ENCODE measurements at regions not wholly inside any gene's neighbourhood (a gene's known extent, or its start where the extent isn't known, plus 50 kb on each side); places are given as distances from the start of the nearest gene placed in this dataset.

DNA sequence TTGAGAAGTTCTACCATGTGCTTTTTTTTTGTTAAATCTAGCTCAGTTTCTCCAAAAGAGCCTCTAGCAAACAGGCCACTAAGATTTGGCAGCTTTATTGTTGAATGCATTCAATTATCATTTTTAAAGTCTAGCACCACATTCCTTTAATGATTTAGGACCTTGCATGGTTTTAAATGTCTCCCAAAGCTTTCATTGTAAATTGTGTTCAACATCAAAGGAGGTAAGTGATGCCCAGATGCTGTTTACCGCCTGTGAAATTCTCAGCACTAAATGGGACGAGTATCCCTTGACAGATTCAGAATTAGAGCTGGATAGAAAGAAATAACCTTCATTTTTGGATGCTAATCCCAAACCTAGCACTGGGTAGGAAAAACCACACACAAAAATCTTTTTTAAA is 112.1 kb upstream of the FAM204A start:
- no peak for DNase-seq
- 37 to 63% (median 49%) methylated on average over 2 of the region's 2 CpGs for WGBS, 4 donors
- Histone ChIP-seq H3K27me3 (peaks cover 5% of the 10 kb centered on the region), H3K4me3 (no peak overlapping the region), H3K27ac (no peak overlapping the region), H3K4me1 (replicated peaks in 1 of 2) (peaks cover 0 to 1% of the 10 kb centered on the region in 2 donors), H3K9me3 (replicated peaks in 1 of 3) (no peaks in the 10 kb centered on the region), H3K36me3 (replicated peaks in 1 of 2) (no peaks in the 10 kb centered on the region)
- intact Hi-C loops (cut with DNase I), result loop anchor here in 1 of 2 donors (10.0 kb wide), 1 partner anchor 959 kb away; no protein-coding TSS in a partner anchor
- no peak for TF ChIP-seq POLR2A (IDR thresholded peaks at IDR 0.05)
- TF ChIP-seq, protein P1, sequence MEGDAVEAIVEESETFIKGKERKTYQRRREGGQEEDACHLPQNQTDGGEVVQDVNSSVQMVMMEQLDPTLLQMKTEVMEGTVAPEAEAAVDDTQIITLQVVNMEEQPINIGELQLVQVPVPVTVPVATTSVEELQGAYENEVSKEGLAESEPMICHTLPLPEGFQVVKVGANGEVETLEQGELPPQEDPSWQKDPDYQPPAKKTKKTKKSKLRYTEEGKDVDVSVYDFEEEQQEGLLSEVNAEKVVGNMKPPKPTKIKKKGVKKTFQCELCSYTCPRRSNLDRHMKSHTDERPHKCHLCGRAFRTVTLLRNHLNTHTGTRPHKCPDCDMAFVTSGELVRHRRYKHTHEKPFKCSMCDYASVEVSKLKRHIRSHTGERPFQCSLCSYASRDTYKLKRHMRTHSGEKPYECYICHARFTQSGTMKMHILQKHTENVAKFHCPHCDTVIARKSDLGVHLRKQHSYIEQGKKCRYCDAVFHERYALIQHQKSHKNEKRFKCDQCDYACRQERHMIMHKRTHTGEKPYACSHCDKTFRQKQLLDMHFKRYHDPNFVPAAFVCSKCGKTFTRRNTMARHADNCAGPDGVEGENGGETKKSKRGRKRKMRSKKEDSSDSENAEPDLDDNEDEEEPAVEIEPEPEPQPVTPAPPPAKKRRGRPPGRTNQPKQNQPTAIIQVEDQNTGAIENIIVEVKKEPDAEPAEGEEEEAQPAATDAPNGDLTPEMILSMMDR (IDR thresholded peaks at IDR 0.05), result no peak

- no peak overlapping the region for H3K4me3 ChIP-seq
- DNase-seq, result no peak
- H3K36me3 ChIP-seq (replicated peaks in 1 of 2), result no peaks in the 10 kb centered on the region
- intact Hi-C loops (cut with DNase I), result loop anchor here in 1 of 2 donors (10.0 kb wide), 1 partner anchor 957 kb away; no protein-coding TSS in a partner anchor
- H3K27ac ChIP-seq, result no peak overlapping the region
- H3K4me1 ChIP-seq (replicated peaks in 1 of 2), result no peaks in the 10 kb centered on the region
- no peak for TF ChIP-seq POLR2A (IDR thresholded peaks at IDR 0.05)
- TF ChIP-seq, protein P1 (IDR thresholded peaks at IDR 0.05), result no peak
- H3K27me3 ChIP-seq, result peaks cover 6% of the 10 kb centered on the region
- H3K9me3 ChIP-seq (replicated peaks in 1 of 3), result no peaks in the 10 kb centered on the region
Measured at GRCh38 chr10:118452098-118452497, 110.0 kb upstream of the FAM204A start.

GRCh38 chr10:118449521-118449920 is 107.4 kb upstream of the FAM204A start:
- no peaks in the 10 kb centered on the region for H3K4me1 ChIP-seq (replicated peaks in 1 of 2)
- intact Hi-C loops (cut with DNase I), result no loop called here
- no peaks in the 10 kb centered on the region for H3K36me3 ChIP-seq (replicated peaks in 1 of 2)
- 51 to 60% (median 57%) methylated on average over 9 of the region's 9 CpGs for WGBS, 4 donors
- no peaks in the 10 kb centered on the region for H3K9me3 ChIP-seq (replicated peaks in 1 of 3)
- H3K4me3 ChIP-seq, result no peak overlapping the region
- TF ChIP-seq, protein P1 (IDR thresholded peaks at IDR 0.05), result no peak
- no peak for TF ChIP-seq POLR2A (IDR thresholded peaks at IDR 0.05)
- peaks cover 6% of the 10 kb centered on the region for H3K27me3 ChIP-seq
- H3K27ac ChIP-seq, result no peak overlapping the region
- no peak for DNase-seq

DNA sequence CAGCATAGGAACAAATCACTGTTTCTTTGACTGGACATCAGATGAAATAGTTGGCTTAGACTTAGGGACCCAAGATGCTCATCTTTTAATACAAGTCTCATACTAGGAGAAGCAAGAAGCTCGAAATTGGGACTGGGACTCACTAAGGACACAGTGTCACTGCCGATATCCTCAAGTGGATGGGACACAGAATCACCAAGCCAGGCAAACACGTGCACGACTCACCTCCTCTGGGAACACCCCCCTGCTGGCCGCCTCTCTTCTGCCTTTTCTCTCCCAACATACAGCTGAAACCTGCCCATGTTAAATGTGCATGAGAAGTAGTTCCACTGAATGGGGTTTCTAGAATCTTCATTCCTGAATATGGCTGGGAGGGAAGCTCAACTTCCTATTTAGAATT is 106.6 kb upstream of the FAM204A start:
- no peaks in the 10 kb centered on the region for H3K4me1 ChIP-seq (replicated peaks in 1 of 2)
- DNase-seq, result no peak
- H3K27ac ChIP-seq, result no peak overlapping the region
- H3K9me3 ChIP-seq (replicated peaks in 1 of 3), result no peaks in the 10 kb centered on the region
- H3K36me3 ChIP-seq (replicated peaks in 1 of 2), result no peaks in the 10 kb centered on the region
- WGBS, 4 donors, result 55 to 71% (median 63%) methylated on average over 5 of the region's 5 CpGs
- H3K27me3 ChIP-seq, result peaks cover 6% of the 10 kb centered on the region
- intact Hi-C loops (cut with DNase I), result no loop called here
- no peak overlapping the region for H3K4me3 ChIP-seq
- no peak for TF ChIP-seq POLR2A (IDR thresholded peaks at IDR 0.05)
- TF ChIP-seq, protein P1 (IDR thresholded peaks at IDR 0.05), result no peak

Measured in adrenal gland (tissue), 9 donors.